Suprapubic skin (tissue), 3 donors: ENCODE measurements at regions not wholly inside any gene's neighbourhood (a gene's known extent, or its start where the extent isn't known, plus 50 kb on each side); places are given as distances from the start of the nearest gene placed in this dataset.

ENCODE experiments used
- POLR2A ChIP-seq, 2 donors: fragments of 450-650 bp; IDR thresholded peaks; one replicate each; pipeline ENCODE4 v1.6.1; 2017; ENCODE audit warnings: antibody characterized with exemption in 2 of 2, mild to moderate bottlenecking in 2 of 2, moderate library complexity in 2 of 2
- TF ChIP-seq, protein P1 (sequence below), 2 donors: fragments of 200-600 bp in 1 of 2; fragments of 450-650 bp in 1 of 2; sonication (generic) in 1 of 2; IDR thresholded peaks; one replicate each; pipeline ENCODE4 v1.5.1; 2016 to 2019; ENCODE audit warnings: antibody characterized with exemption in 2 of 2, mild to moderate bottlenecking in 1 of 2, moderate library complexity in 1 of 2

DNA sequence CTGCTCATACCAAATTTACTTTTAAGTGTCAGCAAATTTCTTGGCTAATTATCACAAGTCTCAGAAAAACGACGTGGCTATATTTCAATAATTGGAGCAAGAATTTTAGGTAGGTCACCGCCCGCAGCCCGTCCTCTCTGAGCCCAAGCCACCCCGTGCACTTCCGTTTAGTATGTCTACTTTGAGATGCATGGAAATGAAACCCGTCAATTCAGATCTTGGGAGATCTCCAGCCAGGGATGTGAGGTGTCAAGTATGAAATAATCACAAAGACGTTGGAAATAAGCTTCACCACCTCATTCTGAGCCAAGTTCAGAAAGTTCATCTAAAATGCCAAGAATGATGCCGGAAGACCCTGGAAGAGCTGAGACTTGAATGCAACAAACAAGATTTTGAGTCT, 132.6 kb upstream of the IRF2BP2 start:
- TF ChIP-seq, protein P1, sequence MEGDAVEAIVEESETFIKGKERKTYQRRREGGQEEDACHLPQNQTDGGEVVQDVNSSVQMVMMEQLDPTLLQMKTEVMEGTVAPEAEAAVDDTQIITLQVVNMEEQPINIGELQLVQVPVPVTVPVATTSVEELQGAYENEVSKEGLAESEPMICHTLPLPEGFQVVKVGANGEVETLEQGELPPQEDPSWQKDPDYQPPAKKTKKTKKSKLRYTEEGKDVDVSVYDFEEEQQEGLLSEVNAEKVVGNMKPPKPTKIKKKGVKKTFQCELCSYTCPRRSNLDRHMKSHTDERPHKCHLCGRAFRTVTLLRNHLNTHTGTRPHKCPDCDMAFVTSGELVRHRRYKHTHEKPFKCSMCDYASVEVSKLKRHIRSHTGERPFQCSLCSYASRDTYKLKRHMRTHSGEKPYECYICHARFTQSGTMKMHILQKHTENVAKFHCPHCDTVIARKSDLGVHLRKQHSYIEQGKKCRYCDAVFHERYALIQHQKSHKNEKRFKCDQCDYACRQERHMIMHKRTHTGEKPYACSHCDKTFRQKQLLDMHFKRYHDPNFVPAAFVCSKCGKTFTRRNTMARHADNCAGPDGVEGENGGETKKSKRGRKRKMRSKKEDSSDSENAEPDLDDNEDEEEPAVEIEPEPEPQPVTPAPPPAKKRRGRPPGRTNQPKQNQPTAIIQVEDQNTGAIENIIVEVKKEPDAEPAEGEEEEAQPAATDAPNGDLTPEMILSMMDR (IDR thresholded peaks at IDR 0.05): no peak
- TF ChIP-seq POLR2A (IDR thresholded peaks at IDR 0.05): no peak
